B cell (primary cell): ENCODE measurements at regions not wholly inside any gene's neighbourhood (a gene's known extent, or its start where the extent isn't known, plus 50 kb on each side); places are given as distances from the start of the nearest gene placed in this dataset.

ENCODE experiments used
- ATAC-seq: fragments of 200-7000 bp; cut with Tn5 transposase; one replicate; pipeline ENCODE4 v1.10.0; 2021; ENCODE audit warnings: low read depth, mild to moderate bottlenecking, moderate number of reproducible peaks, moderate library complexity
- CTCF ChIA-PET: fragments of 350-600 bp; sonication (Branson Sonifier 250); formaldehyde crosslinking; loops from one replicate; lab custom pipeline; 2021; ENCODE audit warnings: antibody characterized with exemption, inconsistent platforms; lab: Charles Lee
- POLR2A ChIA-PET: fragments of 350-600 bp; sonication (Branson Sonifier 250); formaldehyde crosslinking; loops from one replicate; lab custom pipeline; 2021; ENCODE audit warnings: antibody characterized with exemption; lab: Charles Lee
- DNase-seq: peaks from one replicate; pipeline ENCODE4 v3.0.0; 2013
- H2AFZ ChIP-seq: 2 replicates; pipeline ENCODE4 v1.6.1; 2012; ENCODE audit warnings: mild to moderate bottlenecking, low read depth, low read length; ENCODE audit not compliant: insufficient read depth, poor library complexity, severe bottlenecking
- H3K27ac ChIP-seq, 2 donors: 1 replicate in 1 of 2; 2 replicates in 1 of 2; pipeline ENCODE4 v1.5.1; 2012 to 2013; ENCODE audit warnings: low read length in 2 of 2, mild to moderate bottlenecking in 2 of 2, moderate library complexity in 1 of 2
- H3K27me3 ChIP-seq, 4 experiments: fragments of 200-600 bp in 1 of 4; sonication (generic) in 1 of 4; replicated peaks in 1 of 4; 1 replicate in 2 of 4; 2 replicates in 2 of 4; pipeline versions ENCODE4 v1.6.1 to v1.7.0; 2013 to 2016; ENCODE audit warnings: low read length in 3 of 4, mild to moderate bottlenecking in 2 of 4, mixed read lengths in 1 of 4, moderate library complexity in 1 of 4; ENCODE audit not compliant: insufficient read depth in 4 of 4, control insufficient read depth in 3 of 4; ENCODE audit errors: control extremely low read depth in 1 of 4
- H3K36me3 ChIP-seq, 2 experiments: replicated peaks in 1 of 2; 1 replicate in 1 of 2; 2 replicates in 1 of 2; pipeline versions ENCODE4 v1.6.1 to v1.7.1; 2013; ENCODE audit warnings: low read length in 1 of 2; ENCODE audit not compliant: insufficient read depth in 2 of 2, control insufficient read depth in 1 of 2; ENCODE audit errors: control extremely low read depth in 1 of 2, extremely low read depth in 1 of 2
- H3K4me1 ChIP-seq, 2 donors: fragments of 200-600 bp in 1 of 2; sonication (generic) in 1 of 2; 1 replicate in 1 of 2; 2 replicates in 1 of 2; pipeline versions ENCODE4 v1.5.1 to v1.6.1; 2013 to 2017; ENCODE audit warnings: low read length in 2 of 2; ENCODE audit not compliant: control insufficient read depth in 2 of 2, insufficient read depth in 2 of 2
- H3K4me2 ChIP-seq: replicated peaks from 2 replicates; pipeline ENCODE3; 2012; ENCODE audit warnings: mild to moderate bottlenecking, low read depth, low read length; ENCODE audit not compliant: poor library complexity, severe bottlenecking
- H3K4me3 ChIP-seq, 5 experiments: fragments of 200-600 bp in 1 of 5; sonication (generic) in 1 of 5; 1 replicate in 3 of 5; 2 replicates in 2 of 5; pipeline versions ENCODE4 v1.5.1 to v1.7.0; 2011 to 2016; ENCODE audit warnings: low read length in 4 of 5, mild to moderate bottlenecking in 4 of 5, low read depth in 2 of 5, control low read depth in 1 of 5, moderate library complexity in 1 of 5; ENCODE audit not compliant: insufficient read depth in 1 of 5; ENCODE audit errors: control extremely low read depth in 1 of 5, extremely low read depth in 1 of 5
- H3K79me2 ChIP-seq: fragments of 200-600 bp; sonication (generic); one replicate; pipeline ENCODE4 v1.6.0; 2016; ENCODE audit warnings: low read length; ENCODE audit not compliant: control insufficient read depth, insufficient read depth
- H3K9ac ChIP-seq: fragments of 200-600 bp; sonication (generic); 2 replicates; pipeline ENCODE4 v1.6.1; 2017; ENCODE audit warnings: mild to moderate bottlenecking, low read length, moderate library complexity
- H3K9me3 ChIP-seq, 3 donors: one replicate each; pipeline versions ENCODE4 v1.6.1 to v1.7.1; 2013; ENCODE audit warnings: low read length in 2 of 3; ENCODE audit not compliant: control insufficient read depth in 2 of 3, insufficient read depth in 1 of 3; ENCODE audit errors: control extremely low read depth in 1 of 3
- H4K20me1 ChIP-seq: 2 replicates; pipeline ENCODE4 v1.6.0; 2012; ENCODE audit warnings: mild to moderate bottlenecking, low read length; ENCODE audit not compliant: insufficient read depth, control insufficient read depth, poor library complexity, severe bottlenecking
- H3K27ac Mint-ChIP-seq: one replicate; pipeline ENCODE4 v1.8.0; 2021; ENCODE audit warnings: mixed read lengths
- H3K27me3 Mint-ChIP-seq: one replicate; pipeline ENCODE4 v1.8.0; 2021; ENCODE audit warnings: mixed read lengths
- H3K4me1 Mint-ChIP-seq: one replicate; pipeline ENCODE4 v1.8.0; 2021; ENCODE audit warnings: mixed read lengths
- H3K4me3 Mint-ChIP-seq: one replicate; pipeline ENCODE4 v1.8.0; 2021; ENCODE audit warnings: mixed read lengths
- H3K9me3 Mint-ChIP-seq: one replicate; pipeline ENCODE4 v1.8.0; 2022; ENCODE audit warnings: mixed read lengths; ENCODE audit not compliant: insufficient read depth
- CTCF ChIP-seq: fragments of 200-600 bp; IDR thresholded peaks from one replicate; pipeline ENCODE4 v1.8.0; 2022; ENCODE audit warnings: antibody characterized with exemption, mild to moderate bottlenecking
- EZH2 ChIP-seq: IDR thresholded peaks from 2 replicates; pipeline ENCODE4 v1.6.1; 2012; ENCODE audit warnings: borderline replicate concordance, low read depth, mild to moderate bottlenecking, moderate library complexity, low read length; ENCODE audit not compliant: insufficient read depth, poor library complexity, severe bottlenecking
- WGBS: methylation state at CpG from one replicate; pipeline ENCODE4 v1.1.5; 2013; ENCODE audit warnings: missing lambda C conversion rate; ENCODE audit not compliant: insufficient coverage; 5-methylcytosine and 5-hydroxymethylcytosine counted together
- intact Hi-C: fragments of 100-400 bp; cut with micrococcal nuclease; formaldehyde crosslinking; loops from one replicate; pipeline ENCODE4 v1.10.0; 2022

DNA sequence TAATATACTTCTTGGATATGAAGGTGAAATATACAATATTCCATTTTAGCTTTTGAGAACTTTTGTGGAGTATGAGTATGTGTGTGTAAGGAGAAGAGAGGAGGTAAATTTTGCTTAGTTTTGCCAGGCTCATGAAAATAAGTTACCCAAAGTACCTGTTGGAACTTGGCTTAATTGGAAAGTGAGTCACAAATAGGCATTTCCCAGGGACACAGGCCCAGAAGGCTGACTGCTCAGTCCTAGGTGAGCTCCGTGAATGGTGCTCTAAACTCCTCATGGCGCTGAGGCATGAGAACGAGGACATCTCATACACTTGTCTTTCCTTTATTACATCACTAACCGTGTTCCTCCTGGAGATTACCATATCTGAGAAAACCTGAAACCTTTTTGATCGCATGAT is 148.5 kb upstream of the RAB12 start:
- Histone ChIP-seq H3K36me3 (no peaks in the 10 kb centered on the region), H3K4me3 (no peak overlapping the region), H3K9me3 (peaks cover 0 to 8% (median 0%) of the 10 kb centered on the region in 3 donors), H3K4me2 (no peak overlapping the region), H3K27ac (no peak overlapping the region), H3K79me2 (no peaks in the 10 kb centered on the region), H3K4me1 (no peaks in the 10 kb centered on the region), H4K20me1 (no peaks in the 10 kb centered on the region), H3K27me3 (peaks cover 0 to 2% (median 0%) of the 10 kb centered on the region in 4 experiments), H3K9ac (no peak overlapping the region), H2AFZ (no peak overlapping the region)
- H3K27ac Mint-ChIP-seq, result no peak overlapping the region
- WGBS, result 100% methylated on average over 3 of the region's 5 CpGs
- ChIA-PET POLR2A (no interaction called here), CTCF (no interaction called here)
- peaks cover 5% of the 10 kb centered on the region for H3K27me3 Mint-ChIP-seq
- DNase-seq (no peak), ATAC-seq (no peak)
- peaks cover under 1% of the 10 kb centered on the region for H3K9me3 Mint-ChIP-seq
- H3K4me3 Mint-ChIP-seq, result no peak overlapping the region
- no peaks in the 10 kb centered on the region for H3K4me1 Mint-ChIP-seq
- no peak for TF ChIP-seq CTCF
- TF ChIP-seq EZH2, result no peak
- intact Hi-C loops, result no loop called here

DNA sequence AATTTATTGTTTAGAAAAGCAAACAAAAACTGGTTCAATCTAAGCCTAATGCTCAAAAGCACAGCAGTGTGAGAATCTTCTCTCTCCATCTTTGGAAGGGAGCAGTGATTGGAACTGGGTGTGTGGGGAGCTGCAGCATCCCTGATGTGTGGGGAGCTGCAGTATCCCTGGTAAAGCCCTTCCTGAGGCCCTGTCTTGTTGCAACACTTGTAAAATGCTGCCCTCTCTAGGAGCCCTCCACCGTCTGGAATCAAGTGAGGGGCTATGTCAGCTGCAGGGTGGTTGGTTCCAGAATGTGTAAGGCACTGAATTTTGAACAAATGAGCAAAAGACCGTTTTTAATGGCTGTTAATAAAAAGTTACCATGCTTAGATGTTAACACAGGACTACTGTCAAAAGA is 147.7 kb upstream of the RAB12 start:
- DNase-seq (no peak), ATAC-seq (no peak)
- Mint-ChIP-seq H3K4me3 (no peak overlapping the region), H3K27ac (no peak overlapping the region), H3K4me1 (no peaks in the 10 kb centered on the region), H3K9me3 (peaks cover 2% of the 10 kb centered on the region), H3K27me3 (peaks cover 4% of the 10 kb centered on the region)
- Histone ChIP-seq H3K27ac (no peak overlapping the region), H3K27me3 (peaks cover 0 to 2% (median 0%) of the 10 kb centered on the region in 4 experiments), H3K9ac (no peak overlapping the region), H3K36me3 (no peaks in the 10 kb centered on the region), H2AFZ (no peak overlapping the region), H3K4me2 (no peak overlapping the region), H4K20me1 (no peaks in the 10 kb centered on the region), H3K4me3 (no peak overlapping the region), H3K79me2 (no peaks in the 10 kb centered on the region), H3K4me1 (no peaks in the 10 kb centered on the region), H3K9me3 (peaks cover 0 to 8% (median 0%) of the 10 kb centered on the region in 3 donors)
- CTCF ChIA-PET, result no interaction called here
- 80% methylated on average over 1 of the region's 2 CpGs for WGBS
- intact Hi-C loops, result no loop called here
- no peak for TF ChIP-seq EZH2
- no peak for TF ChIP-seq CTCF
- POLR2A ChIA-PET, result no interaction called here
